ENCODE measurements at regions not wholly inside any gene's neighbourhood (a gene's known extent, or its start where the extent isn't known, plus 50 kb on each side); places are given as distances from the start of the nearest gene placed in this dataset.
A peak's percentile ranks its signal among the peaks of the same experiment; 100 is the strongest.

GRCh38 chr2:204024503-204024902 is 87.9 kb downstream of the ICOS start (continued):
- no peak for TF ChIP-seq THRA (CRISPR knock-in tag; IDR thresholded peaks at IDR 0.05; ENCODE audit: borderline replicate concordance)
- no peak for TF ChIP-seq PRPF4 (IDR thresholded peaks at IDR 0.05; ENCODE audit: low read depth, low read length, poor library complexity, severe bottlenecking)
- no peak for TF ChIP-seq ETS1 (CRISPR knock-in tag; IDR thresholded peaks at IDR 0.05)
- peak; percentile 59 for TF ChIP-seq STAG1 (CRISPR knock-in tag; IDR thresholded peaks at IDR 0.05)
- no peak for TF ChIP-seq ZNF530 (CRISPR knock-in tag; IDR thresholded peaks at IDR 0.05; ENCODE audit: low read depth)
- TF ChIP-seq HNRNPH1 (optimal IDR thresholded peaks at IDR 0.05; ENCODE audit: low read depth, low read length): no peak

GRCh38 chr2:204024906-204025475 is 88.4 kb downstream of the ICOS start:
- TF ChIP-seq ADNP (CRISPR knock-in tag; IDR thresholded peaks at IDR 0.05) (no peak), FIP1L1 (IDR thresholded peaks at IDR 0.05; ENCODE audit: borderline replicate concordance, insufficient read depth, low read depth, low read length) (no peak), PRDM4 (CRISPR knock-in tag; IDR thresholded peaks at IDR 0.05; ENCODE audit: borderline replicate concordance) (no peak), CHD2 (IDR thresholded peaks at IDR 0.05; ENCODE audit: low read depth, low read length) (no peak)
- DNase-seq (ENCODE audit: low spot score) (no peak), ATAC-seq (no peak), FAIRE-seq (no peak)
- Histone ChIP-seq H3K27me3 (ENCODE audit: control insufficient read depth in 1 of 2, insufficient read depth in 2 of 2, low read length in 2 of 2) (no peaks in the 10 kb centered on the region), H3K9me3 (ENCODE audit: low read length) (no peaks in the 10 kb centered on the region), H4K20me1 (ENCODE audit: insufficient read depth, low read length) (no peaks in the 10 kb centered on the region), H3K4me1 (ENCODE audit: insufficient read depth, low read length) (no peaks in the 10 kb centered on the region), H3K27ac (ENCODE audit: extremely low read length, insufficient read depth, low read length) (no peak overlapping the region), H3K4me3 (replicated peaks in 1 of 3; ENCODE audit: insufficient read depth in 1 of 3, low read depth in 2 of 3, low read length in 3 of 3) (no peak overlapping the region), H3K79me2 (ENCODE audit: insufficient read depth, low read length) (no peaks in the 10 kb centered on the region), H3K9ac (ENCODE audit: insufficient read depth, low read depth, low read length) (no peak overlapping the region), H2AFZ (ENCODE audit: low read length) (no peak overlapping the region), H3K4me2 (ENCODE audit: low read depth, low read length) (no peak overlapping the region), H3K36me3 (replicated peaks in 1 of 2; ENCODE audit: control insufficient read depth in 1 of 2, insufficient read depth in 2 of 2, low read length in 2 of 2) (no peaks in the 10 kb centered on the region)
- in situ Hi-C loops (cut with HindIII; ENCODE audit: extremely low pct_ligation_motif_present, low pct_unique_long_range_greater_than_20kb) (no loop called here), intact Hi-C loops (cut with micrococcal nuclease; ENCODE audit: unreplicated experiment) (loop anchor here (1.0 kb wide), 1 partner anchor 153 kb away; no protein-coding TSS in a partner anchor)
- BruUV-seq (replicated peaks): no TSS peak
- 44% methylated on average over 6 of the region's 6 CpGs for WGBS (ENCODE audit: low lambda C conversion rate)
- CTCF ChIA-PET (ENCODE audit: low intra/inter-chr PET ratio, low total read pairs): no interaction called here
- POLR2A ChIA-PET: no interaction called here
